CD4-positive, alpha-beta memory T cell (primary cell): ENCODE measurements at regions not wholly inside any gene's neighbourhood (a gene's known extent, or its start where the extent isn't known, plus 50 kb on each side); places are given as distances from the start of the nearest gene placed in this dataset.

Experiments
- CTCF ChIA-PET: fragments of 350-600 bp; sonication (Branson Sonifier 250); formaldehyde crosslinking; loops from one replicate; lab custom pipeline; 2021; ENCODE audit warnings: inconsistent platforms; ENCODE audit not compliant: partially characterized antibody; lab: Charles Lee
- POLR2A ChIA-PET: fragments of 350-600 bp; sonication (Branson Sonifier 250); formaldehyde crosslinking; loops from one replicate; lab custom pipeline; 2021; ENCODE audit not compliant: partially characterized antibody; lab: Charles Lee
- DNase-seq, 5 donors: peaks; one replicate each; pipeline versions ENCODE4 v3.0.0 to v3.0.0-alpha.2; 2020 to 2022; ENCODE audit warnings: mixed read lengths in 1 of 5
- H3K27ac ChIP-seq: one replicate; pipeline ENCODE4 v1.7.0; 2013; ENCODE audit warnings: low read depth, low read length
- H3K27me3 ChIP-seq: 2 replicates; pipeline ENCODE4 v1.7.0; 2013; ENCODE audit warnings: mild to moderate bottlenecking, low read length, moderate library complexity; ENCODE audit not compliant: insufficient read depth
- H3K36me3 ChIP-seq: 2 replicates; pipeline ENCODE4 v1.7.0; 2013; ENCODE audit warnings: mild to moderate bottlenecking, low read length, moderate library complexity; ENCODE audit not compliant: insufficient read depth
- H3K4me1 ChIP-seq: 2 replicates; pipeline ENCODE4 v1.7.0; 2013; ENCODE audit warnings: mild to moderate bottlenecking, low read length, moderate library complexity; ENCODE audit not compliant: insufficient read depth
- H3K4me3 ChIP-seq, 2 donors: one replicate each; pipeline ENCODE4 v1.7.0; 2013; ENCODE audit warnings: low read length in 2 of 2, mild to moderate bottlenecking in 1 of 2
- H3K9me3 ChIP-seq, 2 donors: one replicate each; pipeline ENCODE4 v1.7.0; 2013; ENCODE audit warnings: low read length in 2 of 2, control low read depth in 1 of 2; ENCODE audit not compliant: control insufficient read depth in 1 of 2
- H3K27ac Mint-ChIP-seq, 7 donors: one replicate each; pipeline ENCODE4 v1.8.0; 2020 to 2021; ENCODE audit warnings: mixed read lengths in 7 of 7, mild to moderate bottlenecking in 6 of 7, inconsistent platforms in 3 of 7, moderate library complexity in 3 of 7
- H3K27me3 Mint-ChIP-seq, 2 donors: one replicate each; pipeline ENCODE4 v1.8.0; 2020 to 2021; ENCODE audit warnings: mixed read lengths in 2 of 2
- H3K36me3 Mint-ChIP-seq, 2 donors: one replicate each; pipeline ENCODE4 v1.8.0; 2020 to 2021; ENCODE audit warnings: mixed read lengths in 2 of 2, inconsistent platforms in 1 of 2, mild to moderate bottlenecking in 1 of 2
- H3K4me1 Mint-ChIP-seq, 4 donors: one replicate each; pipeline ENCODE4 v1.8.0; 2020 to 2021; ENCODE audit warnings: mixed read lengths in 4 of 4, mild to moderate bottlenecking in 1 of 4
- H3K4me3 Mint-ChIP-seq, 8 donors: one replicate each; pipeline ENCODE4 v1.8.0; 2020 to 2021; ENCODE audit warnings: mixed read lengths in 8 of 8, mild to moderate bottlenecking in 7 of 8, moderate library complexity in 6 of 8, inconsistent platforms in 3 of 8
- H3K9me3 Mint-ChIP-seq, 8 donors: one replicate each; pipeline ENCODE4 v1.8.0; 2020 to 2021; ENCODE audit warnings: mixed read lengths in 8 of 8, mild to moderate bottlenecking in 5 of 8, inconsistent platforms in 3 of 8, moderate library complexity in 1 of 8
- intact Hi-C: fragments of 100-400 bp; cut with micrococcal nuclease; formaldehyde crosslinking; loops from one replicate; pipeline ENCODE4 v1.15.1; 2023

- CTCF ChIA-PET = interaction anchor here (0.7 kb wide), 1 partner anchor 1939 kb away, joined by 4 read pairs; the partner anchor contains the start of gene ELK1
- POLR2A ChIA-PET = no interaction called here
- Mint-ChIP-seq H3K4me1 (peaks cover 11 to 26% (median 20%) of the 10 kb centered on the region in 4 donors), H3K27me3 (no peaks in the 10 kb centered on the region), H3K36me3 (no peaks in the 10 kb centered on the region), H3K27ac (no peak overlapping the region), H3K9me3 (no peaks in the 10 kb centered on the region), H3K4me3 (peak overlapping the region in 1 of 8 donors; percentile 52)
- no peaks in the 10 kb centered on the region for H3K36me3 ChIP-seq
- intact Hi-C loops = no loop called here
- H3K9me3 ChIP-seq = no peaks in the 10 kb centered on the region
- no peak overlapping the region for H3K27ac ChIP-seq
- H3K4me1 ChIP-seq = peaks cover 19% of the 10 kb centered on the region
- H3K27me3 ChIP-seq = no peaks in the 10 kb centered on the region
- DNase-seq = no peak
- H3K4me3 ChIP-seq = no peak overlapping the region
Observed at GRCh38 chrX:45711231-45711630, 510.6 kb upstream of the DIPK2B start.

- POLR2A ChIA-PET = no interaction called here
- H3K4me3 ChIP-seq = no peak overlapping the region
- intact Hi-C loops = no loop called here
- H3K36me3 ChIP-seq = no peaks in the 10 kb centered on the region
- Mint-ChIP-seq H3K36me3 (no peaks in the 10 kb centered on the region), H3K27me3 (no peaks in the 10 kb centered on the region), H3K27ac (peak overlapping the region in 3 of 7 donors; percentile 10 to 63 (median 34)), H3K4me3 (peak overlapping the region in 1 of 8 donors; percentile 7), H3K4me1 (peaks cover 8 to 20% (median 15%) of the 10 kb centered on the region in 4 donors), H3K9me3 (no peaks in the 10 kb centered on the region)
- H3K4me1 ChIP-seq = peaks cover 18% of the 10 kb centered on the region
- no peaks in the 10 kb centered on the region for H3K27me3 ChIP-seq
- H3K27ac ChIP-seq = no peak overlapping the region
- CTCF ChIA-PET = interaction anchor here (1.4 kb wide), 1 partner anchor 10 kb away, joined by 3 read pairs; no protein-coding TSS in a partner anchor
- DNase-seq = no peak
- no peaks in the 10 kb centered on the region for H3K9me3 ChIP-seq
Observed at GRCh38 chrX:45710081-45710801, 509.6 kb upstream of the DIPK2B start.

- no peaks in the 10 kb centered on the region for H3K27me3 Mint-ChIP-seq
- intact Hi-C loops = no loop called here
- no peak overlapping the region for H3K27ac ChIP-seq
- H3K4me1 Mint-ChIP-seq = peaks cover 8 to 17% (median 12%) of the 10 kb centered on the region in 4 donors
- no peaks in the 10 kb centered on the region for H3K36me3 ChIP-seq
- no peak overlapping the region for H3K4me3 ChIP-seq
- no peaks in the 10 kb centered on the region for H3K27me3 ChIP-seq
- H3K9me3 Mint-ChIP-seq = no peaks in the 10 kb centered on the region
- no peaks in the 10 kb centered on the region for H3K36me3 Mint-ChIP-seq
- no peak for DNase-seq
- H3K27ac Mint-ChIP-seq = no peak overlapping the region
- CTCF ChIA-PET = no interaction called here
- H3K4me3 Mint-ChIP-seq = no peak overlapping the region
- POLR2A ChIA-PET = no interaction called here
- H3K9me3 ChIP-seq = no peaks in the 10 kb centered on the region
- peaks cover 14% of the 10 kb centered on the region for H3K4me1 ChIP-seq
Observed at GRCh38 chrX:45709381-45709780, 508.7 kb upstream of the DIPK2B start.

GRCh38 chrX:45699158-45699557, 498.5 kb upstream of the DIPK2B start:
- intact Hi-C loops = no loop called here
- Mint-ChIP-seq H3K36me3 (no peaks in the 10 kb centered on the region), H3K4me3 (no peak overlapping the region), H3K27me3 (no peaks in the 10 kb centered on the region), H3K4me1 (peaks cover 0 to 3% (median under 1%) of the 10 kb centered on the region in 4 donors), H3K9me3 (peaks cover 0 to 4% (median 0%) of the 10 kb centered on the region in 8 donors), H3K27ac (no peak overlapping the region)
- POLR2A ChIA-PET = no interaction called here
- H3K36me3 ChIP-seq = no peaks in the 10 kb centered on the region
- no peak for DNase-seq
- no peaks in the 10 kb centered on the region for H3K27me3 ChIP-seq
- no peak overlapping the region for H3K27ac ChIP-seq
- CTCF ChIA-PET = no interaction called here
- no peaks in the 10 kb centered on the region for H3K9me3 ChIP-seq
- H3K4me3 ChIP-seq = no peak overlapping the region
- no peaks in the 10 kb centered on the region for H3K4me1 ChIP-seq

- no peak for DNase-seq
Observed at GRCh38 chrX:45697591-45697990, 496.9 kb upstream of the DIPK2B start.

GRCh38 chrX:45696736-45697135, 496.1 kb upstream of the DIPK2B start:
- Histone ChIP-seq H3K27ac (no peak overlapping the region), H3K27me3 (no peaks in the 10 kb centered on the region), H3K36me3 (no peaks in the 10 kb centered on the region), H3K4me3 (no peak overlapping the region), H3K9me3 (no peaks in the 10 kb centered on the region), H3K4me1 (no peaks in the 10 kb centered on the region)
- Mint-ChIP-seq H3K36me3 (no peaks in the 10 kb centered on the region), H3K4me1 (peaks cover 0 to 3% (median under 1%) of the 10 kb centered on the region in 4 donors), H3K27ac (no peak overlapping the region), H3K27me3 (no peaks in the 10 kb centered on the region), H3K4me3 (no peak overlapping the region), H3K9me3 (peaks cover 0 to 2% (median 0%) of the 10 kb centered on the region in 8 donors)
- POLR2A ChIA-PET = no interaction called here
- intact Hi-C loops = no loop called here
- CTCF ChIA-PET = no interaction called here
- DNase-seq = no peak

More at GRCh38 chrX:45697591-45697990, 496.9 kb upstream of the DIPK2B start:
- Histone ChIP-seq H3K4me1 (no peaks in the 10 kb centered on the region), H3K4me3 (no peak overlapping the region), H3K9me3 (no peaks in the 10 kb centered on the region), H3K27me3 (no peaks in the 10 kb centered on the region), H3K36me3 (no peaks in the 10 kb centered on the region), H3K27ac (no peak overlapping the region)
- no peak overlapping the region for H3K27ac Mint-ChIP-seq
- H3K27me3 Mint-ChIP-seq = no peaks in the 10 kb centered on the region
- H3K4me3 Mint-ChIP-seq = no peak overlapping the region
- POLR2A ChIA-PET = no interaction called here
- intact Hi-C loops = no loop called here
- peaks cover 0 to 2% (median 0%) of the 10 kb centered on the region in 8 donors for H3K9me3 Mint-ChIP-seq
- H3K4me1 Mint-ChIP-seq = peaks cover 0 to 3% (median under 1%) of the 10 kb centered on the region in 4 donors
- H3K36me3 Mint-ChIP-seq = no peaks in the 10 kb centered on the region
- CTCF ChIA-PET = no interaction called here

GRCh38 chrX:45689971-45690370, 489.3 kb upstream of the DIPK2B start:
- H3K36me3 ChIP-seq = no peaks in the 10 kb centered on the region
- Mint-ChIP-seq H3K9me3 (peaks cover 0 to 4% (median 0%) of the 10 kb centered on the region in 8 donors), H3K27ac (peak overlapping the region in 1 of 7 donors; percentile 36), H3K4me3 (no peak overlapping the region), H3K27me3 (peaks cover 0 to 1% of the 10 kb centered on the region in 2 donors), H3K4me1 (no peaks in the 10 kb centered on the region), H3K36me3 (no peaks in the 10 kb centered on the region)
- POLR2A ChIA-PET = no interaction called here
- CTCF ChIA-PET = no interaction called here
- no peaks in the 10 kb centered on the region for H3K4me1 ChIP-seq
- H3K4me3 ChIP-seq = no peak overlapping the region
- DNase-seq = no peak
- H3K27ac ChIP-seq = no peak overlapping the region
- no peaks in the 10 kb centered on the region for H3K9me3 ChIP-seq
- no peaks in the 10 kb centered on the region for H3K27me3 ChIP-seq
- intact Hi-C loops = no loop called here
